H1 (cell line): ENCODE measurements at regions not wholly inside any gene's neighbourhood (a gene's known extent, or its start where the extent isn't known, plus 50 kb on each side); places are given as distances from the start of the nearest gene placed in this dataset.

Source experiments
- CTCF ChIA-PET: fragments of 300-600 bp; sonication (Branson Sonifier 250); formaldehyde crosslinking; loops from one replicate; lab custom pipeline; 2021; ENCODE audit not compliant: partially characterized antibody; lab: Charles Lee
- POLR2A ChIA-PET: fragments of 300-600 bp; sonication (Branson Sonifier 250); formaldehyde crosslinking; loops from one replicate; lab custom pipeline; 2021; ENCODE audit warnings: inconsistent platforms; ENCODE audit not compliant: partially characterized antibody; lab: Charles Lee
- DNase-seq, 2 experiments: peaks; one replicate each; pipeline versions ENCODE4 v3.0.0 to v3.0.0-alpha.2; 2010 to 2022; ENCODE audit warnings: low spot score in 2 of 2, low read depth in 1 of 2, mixed read lengths in 1 of 2
- FAIRE-seq: peaks from 2 replicates; lab custom pipeline; 2011; peaks lifted over from hg19 to GRCh38; lab: Jason Lieb, UNC
- H2AFZ ChIP-seq: 2 replicates; pipeline ENCODE4 v1.8.1; 2012; ENCODE audit warnings: low read length, inconsistent platforms
- H2AK5ac ChIP-seq: 2 replicates; pipeline ENCODE4 v1.6.1; 2013; ENCODE audit warnings: low read depth, low read length
- H2BK120ac ChIP-seq: replicated peaks from 2 replicates; pipeline ENCODE3; 2013; ENCODE audit warnings: low read depth, low read length, inconsistent platforms
- H2BK12ac ChIP-seq: 2 replicates; pipeline ENCODE4 v1.6.1; 2013; ENCODE audit warnings: low read depth, low read length
- H2BK15ac ChIP-seq: 2 replicates; pipeline ENCODE4 v1.6.1; 2013; ENCODE audit warnings: low read length
- H2BK20ac ChIP-seq: 2 replicates; pipeline ENCODE4 v1.6.1; 2013; ENCODE audit warnings: low read length
- H2BK5ac ChIP-seq: 2 replicates; pipeline ENCODE4 v1.6.1; 2013; ENCODE audit warnings: low read depth, low read length
- H3K14ac ChIP-seq: 2 replicates; pipeline ENCODE4 v1.6.1; 2013; ENCODE audit warnings: inconsistent platforms; ENCODE audit not compliant: insufficient read length
- H3K18ac ChIP-seq: 2 replicates; pipeline ENCODE4 v1.6.1; 2013; ENCODE audit warnings: low read length; ENCODE audit errors: extremely low read depth
- H3K23ac ChIP-seq: 2 replicates; pipeline ENCODE4 v1.6.1; 2013; ENCODE audit warnings: inconsistent platforms; ENCODE audit not compliant: insufficient read length
- H3K23me2 ChIP-seq: 2 replicates; pipeline ENCODE4 v1.6.1; 2013; ENCODE audit warnings: low read depth, low read length
- H3K27ac ChIP-seq: 2 replicates; pipeline ENCODE4 v1.6.1; 2011; ENCODE audit warnings: low read depth, low read length, inconsistent platforms
- H3K27me3 ChIP-seq, 4 experiments: replicated peaks in 1 of 4; 1 replicate in 1 of 4; 2 replicates in 3 of 4; pipeline versions ENCODE4 v1.6.1 to v1.8.1; 2011 to 2013; ENCODE audit warnings: low read length in 3 of 4, mild to moderate bottlenecking in 3 of 4, inconsistent platforms in 2 of 4, mixed read lengths in 2 of 4, moderate library complexity in 1 of 4; ENCODE audit not compliant: control insufficient read depth in 3 of 4, insufficient read depth in 3 of 4; ENCODE audit errors: extremely low read depth in 1 of 4
- H3K36me3 ChIP-seq, 4 experiments: 2 replicates each; pipeline versions ENCODE4 v1.6.1 to v1.8.1; 2011 to 2013; ENCODE audit warnings: mild to moderate bottlenecking in 4 of 4, low read length in 3 of 4, moderate library complexity in 2 of 4, control low read depth in 1 of 4, inconsistent platforms in 1 of 4; ENCODE audit not compliant: insufficient read depth in 4 of 4, control insufficient read depth in 2 of 4
- H3K4ac ChIP-seq: replicated peaks from 2 replicates; pipeline ENCODE3; 2013; ENCODE audit warnings: low read length, low read depth, mixed read lengths, inconsistent platforms; ENCODE audit not compliant: insufficient read length
- H3K4me1 ChIP-seq, 4 experiments: replicated peaks in 1 of 4; 1 replicate in 1 of 4; 2 replicates in 3 of 4; pipeline versions ENCODE4 v1.6.1 to v1.8.1; 2011 to 2013; ENCODE audit warnings: low read length in 3 of 4, inconsistent platforms in 2 of 4, mixed read lengths in 1 of 4; ENCODE audit not compliant: insufficient read depth in 4 of 4, control insufficient read depth in 3 of 4
- H3K4me2 ChIP-seq, 2 experiments: 2 replicates each; pipeline versions ENCODE4 v1.6.1 to v1.8.1; 2011 to 2013; ENCODE audit warnings: low read depth in 2 of 2, low read length in 2 of 2, control low read depth in 1 of 2, inconsistent platforms in 1 of 2, mild to moderate bottlenecking in 1 of 2; ENCODE audit not compliant: insufficient read depth in 1 of 2
- H3K4me3 ChIP-seq, 4 experiments: fragments of 200-600, 300-600 bp in 1 of 4; sonication (generic), shearing (Covaris generic), sonication (Bioruptor Twin) in 1 of 4; 2 replicates each; pipeline versions ENCODE4 v1.5.1 to v1.8.1; 2011 to 2016; ENCODE audit warnings: low read length in 4 of 4, low read depth in 3 of 4, control low read depth in 2 of 4, inconsistent platforms in 2 of 4, mild to moderate bottlenecking in 2 of 4, mixed read lengths in 1 of 4, moderate library complexity in 1 of 4; ENCODE audit not compliant: insufficient read depth in 2 of 4; ENCODE audit errors: extremely low read depth in 1 of 4
- H3K56ac ChIP-seq: replicated peaks from 2 replicates; pipeline ENCODE3; 2013; ENCODE audit warnings: low read depth, mild to moderate bottlenecking, mixed read lengths, low read length, inconsistent platforms; ENCODE audit not compliant: insufficient read length
- H3K79me1 ChIP-seq: 2 replicates; pipeline ENCODE4 v1.6.1; 2013; ENCODE audit warnings: low read depth, low read length, control low read depth
- H3K79me2 ChIP-seq, 2 experiments: 2 replicates each; pipeline versions ENCODE4 v1.6.1 to v1.8.1; 2012 to 2013; ENCODE audit warnings: low read length in 2 of 2, mild to moderate bottlenecking in 2 of 2, inconsistent platforms in 1 of 2; ENCODE audit not compliant: insufficient read depth in 2 of 2, control insufficient read depth in 1 of 2
- H3K9ac ChIP-seq, 4 experiments: replicated peaks in 1 of 4; 1 replicate in 1 of 4; 2 replicates in 3 of 4; pipeline versions ENCODE4 v1.6.1 to v1.8.1; 2011 to 2013; ENCODE audit warnings: low read depth in 3 of 4, low read length in 3 of 4, control low read depth in 2 of 4, mild to moderate bottlenecking in 2 of 4, moderate library complexity in 2 of 4, inconsistent platforms in 1 of 4; ENCODE audit errors: extremely low read depth in 1 of 4
- H3K9me3 ChIP-seq, 2 experiments: 2 replicates each; pipeline versions ENCODE4 v1.6.1 to v1.8.1; 2012 to 2013; ENCODE audit warnings: mild to moderate bottlenecking in 2 of 2, moderate library complexity in 2 of 2, control low read depth in 1 of 2, inconsistent platforms in 1 of 2, low read depth in 1 of 2, low read length in 1 of 2, mixed read lengths in 1 of 2; ENCODE audit not compliant: insufficient read depth in 2 of 2
- H4K20me1 ChIP-seq, 2 experiments: replicated peaks in 1 of 2; 2 replicates each; pipeline versions ENCODE3 to v1.8.1; 2011 to 2013; ENCODE audit warnings: inconsistent platforms in 2 of 2, low read length in 2 of 2, mild to moderate bottlenecking in 1 of 2; ENCODE audit not compliant: insufficient read depth in 2 of 2, control insufficient read depth in 1 of 2
- H4K5ac ChIP-seq: 2 replicates; pipeline ENCODE4 v1.6.1; 2013; ENCODE audit warnings: low read length, low read depth, mixed read lengths, inconsistent platforms; ENCODE audit not compliant: insufficient read length
- H4K8ac ChIP-seq: 2 replicates; pipeline ENCODE4 v1.8.0; 2013; ENCODE audit warnings: mild to moderate bottlenecking, moderate library complexity, low read length, inconsistent platforms; ENCODE audit not compliant: insufficient read depth; ENCODE audit errors: extremely low read depth
- H4K91ac ChIP-seq: replicated peaks from 2 replicates; pipeline ENCODE3; 2013; ENCODE audit warnings: low read length, mixed read lengths, inconsistent platforms; ENCODE audit not compliant: insufficient read length
- BACH1 ChIP-seq: IDR thresholded peaks from 2 replicates; pipeline ENCODE4 v1.6.1; 2012; ENCODE audit warnings: low read length, improper control_type of control experiment
- RAD21 ChIP-seq, 2 experiments: IDR thresholded peaks in 1 of 2; conservative IDR thresholded peaks in 1 of 2; 2 replicates each; pipeline ENCODE4 v1.6.1; 2011; ENCODE audit warnings: low read depth in 2 of 2, low read length in 2 of 2, improper control_type of control experiment in 1 of 2, inconsistent platforms in 1 of 2, mild to moderate bottlenecking in 1 of 2, moderate library complexity in 1 of 2
- WGBS, 2 experiments: shearing (Covaris generic) in 1 of 2; methylation state at CpG; one replicate each; pipeline versions ENCODE4 v1.1.6 to v1.1.7; 2013 to 2015; ENCODE audit warnings: low lambda C conversion rate in 2 of 2, mixed read lengths in 2 of 2, inconsistent platforms in 1 of 2, low coverage in 1 of 2, missing lambda C conversion rate in 1 of 2; ENCODE audit not compliant: insufficient replicate concordance in 2 of 2, insufficient coverage in 1 of 2, insufficient read length in 1 of 2; ENCODE audit errors: extremely low coverage in 1 of 2, missing lambda C conversion rate in 1 of 2; 5-methylcytosine and 5-hydroxymethylcytosine counted together

DNA sequence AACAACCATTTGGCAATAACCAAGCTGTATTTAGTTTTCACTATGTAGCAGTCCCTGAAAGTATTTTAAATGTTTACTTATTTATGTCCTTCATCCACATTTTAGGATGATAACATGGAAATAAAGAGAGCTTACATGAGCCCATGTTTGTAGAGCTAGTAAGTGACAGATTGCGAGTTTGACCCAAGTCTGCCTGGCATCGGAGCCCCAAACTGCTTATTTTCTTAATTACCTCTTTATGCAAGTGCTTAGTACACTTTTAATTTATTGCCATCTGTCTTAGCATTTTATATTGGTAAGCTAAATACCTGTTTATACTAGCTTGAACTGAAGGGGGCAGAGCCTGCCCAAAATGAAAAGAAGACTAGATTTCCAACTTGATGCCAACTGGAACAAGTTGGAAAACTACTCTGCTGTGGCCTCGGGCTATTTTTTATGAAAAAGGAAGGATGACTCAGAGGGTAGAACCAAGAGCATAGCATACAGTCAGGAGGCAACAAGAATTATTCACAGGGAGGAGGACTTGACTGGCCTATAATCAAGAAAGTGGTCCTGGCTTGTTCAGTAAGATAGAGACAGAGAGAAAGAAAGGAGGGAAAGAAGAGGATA is 150.2 kb downstream of the NDFIP2 start:
- Histone ChIP-seq H3K4me1 (no peaks in the 10 kb centered on the region), H3K56ac (no peak overlapping the region), H2AK5ac (no peak overlapping the region), H3K23ac (no peak overlapping the region), H3K27me3 (no peaks in the 10 kb centered on the region), H4K20me1 (no peaks in the 10 kb centered on the region), H4K5ac (no peak overlapping the region), H2BK15ac (no peak overlapping the region), H3K23me2 (no peaks in the 10 kb centered on the region), H2BK5ac (no peak overlapping the region), H3K9ac (no peak overlapping the region), H4K8ac (no peak overlapping the region), H3K4ac (no peak overlapping the region), H4K91ac (no peak overlapping the region), H2BK120ac (no peak overlapping the region), H2BK12ac (no peak overlapping the region), H3K27ac (no peak overlapping the region), H3K14ac (no peak overlapping the region), H3K36me3 (no peaks in the 10 kb centered on the region), H3K9me3 (no peaks in the 10 kb centered on the region), H3K79me1 (no peaks in the 10 kb centered on the region), H3K18ac (no peak overlapping the region), H2AFZ (no peak overlapping the region), H3K79me2 (no peaks in the 10 kb centered on the region), H3K4me2 (no peak overlapping the region), H2BK20ac (no peak overlapping the region), H3K4me3 (no peak overlapping the region)
- no peak for FAIRE-seq
- POLR2A ChIA-PET: no interaction called here
- no peak for DNase-seq
- CTCF ChIA-PET: interaction anchor here (0.6 to 2.4 kb wide), 13 partner anchors 9 to 818 kb away, joined by 3 to 11 read pairs (median 3); no protein-coding TSS in a partner anchor
- peak; percentile 29 to 44 for TF ChIP-seq RAD21 (IDR thresholded peaks at IDR 0.05 in 1 of 2, conservative IDR thresholded peaks at IDR 0.05 in 1 of 2; ENCODE audit: low read depth in 2 of 2, low read length in 2 of 2)
- no peak for TF ChIP-seq BACH1
- WGBS, 2 experiments: 95% methylated on average over 3 of the region's 3 CpGs; no CpG with 5 or more reads in 1 of the 2 experiments
